ENCODE measurements at regions not wholly inside any gene's neighbourhood (a gene's known extent, or its start where the extent isn't known, plus 50 kb on each side); places are given as distances from the start of the nearest gene placed in this dataset.

GRCh38 chr19:30224689-30225606 lies 147.2 kb upstream of the ZNF536 start:
- Histone ChIP-seq H3K4me3 (IDR thresholded peaks at IDR 0.05; ENCODE audit: insufficient read depth, low read depth, low read length) (no peak overlapping the region), H4K20me1 (ENCODE audit: insufficient read depth) (no peaks in the 10 kb centered on the region), H3K4me2 (peak overlapping the region; percentile 34; the same call in 1 of the 2 replicates), H3K27ac (no peak overlapping the region), H3K79me2 (ENCODE audit: insufficient read depth, low read depth) (no peaks in the 10 kb centered on the region), H3K36me3 (ENCODE audit: insufficient read depth) (no peaks in the 10 kb centered on the region), H3K4me1 (ENCODE audit: low read depth, poor library complexity, severe bottlenecking) (no peaks in the 10 kb centered on the region), H3K27me3 (ENCODE audit: insufficient read depth, low read depth) (peaks cover 48% of the 10 kb centered on the region), H3K9ac (no peak overlapping the region), H2AFZ (ENCODE audit: low read depth) (peak overlapping the region; percentile 28; the same call in 1 of the 2 replicates)
- no peak for TF ChIP-seq CTCF (conservative IDR thresholded peaks at IDR 0.05; ENCODE audit: low read depth, low read length)

DNA sequence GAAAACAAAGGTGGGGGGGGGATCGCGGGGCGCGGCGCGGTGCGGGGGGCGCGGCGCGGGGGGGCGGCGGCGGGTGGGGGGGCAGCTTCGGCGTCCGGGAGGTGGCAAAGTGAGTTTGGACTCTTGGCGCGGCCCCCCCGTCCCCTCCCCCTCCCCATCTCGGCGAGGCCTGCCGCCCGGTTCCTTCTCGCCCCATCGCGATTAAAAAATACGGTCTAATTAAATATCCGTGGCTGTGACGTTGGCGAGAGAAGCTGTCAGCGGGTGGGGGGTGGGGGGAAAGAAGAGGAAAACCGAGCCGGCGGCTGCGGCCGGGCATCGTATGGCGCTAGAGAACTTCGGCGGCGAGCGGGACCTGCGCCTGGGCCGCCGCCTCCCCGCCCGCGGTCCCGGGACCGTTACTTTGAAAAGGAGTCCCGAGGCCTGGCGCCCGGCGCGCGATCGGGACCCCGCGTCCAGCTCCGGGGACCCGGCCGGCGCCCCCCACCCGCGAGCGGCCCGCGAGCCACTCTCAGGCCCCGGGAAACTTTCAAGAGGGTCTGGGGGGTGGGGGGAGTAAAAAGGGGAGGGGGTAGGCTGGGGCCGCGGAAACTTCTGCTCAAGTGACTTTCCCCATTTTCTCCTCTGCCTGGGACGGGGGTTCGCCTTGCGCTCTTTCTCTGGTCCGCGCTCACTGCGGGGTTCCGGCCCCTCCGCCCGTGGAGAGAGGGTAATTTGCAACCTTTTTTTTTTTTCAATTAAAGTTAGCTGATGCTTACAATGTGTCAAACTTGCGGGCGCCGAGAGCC lies 146.3 kb upstream of the ZNF536 start:
- H3K27me3 ChIP-seq (ENCODE audit: insufficient read depth, low read depth): peaks cover 50% of the 10 kb centered on the region
- H3K9ac ChIP-seq: no peak overlapping the region
- peak overlapping the region; percentile 89 for H2AFZ ChIP-seq (ENCODE audit: low read depth)
- H3K4me1 ChIP-seq (ENCODE audit: low read depth, poor library complexity, severe bottlenecking): no peaks in the 10 kb centered on the region
- H3K27ac ChIP-seq: no peak overlapping the region
- no peaks in the 10 kb centered on the region for H3K36me3 ChIP-seq (ENCODE audit: insufficient read depth)
- peak overlapping the region; percentile 97 for H3K4me2 ChIP-seq
- TF ChIP-seq CTCF (conservative IDR thresholded peaks at IDR 0.05; ENCODE audit: low read depth, low read length): no peak
- no peaks in the 10 kb centered on the region for H3K79me2 ChIP-seq (ENCODE audit: insufficient read depth, low read depth)
- H4K20me1 ChIP-seq (ENCODE audit: insufficient read depth): no peaks in the 10 kb centered on the region
- no peak overlapping the region for H3K4me3 ChIP-seq (IDR thresholded peaks at IDR 0.05; ENCODE audit: insufficient read depth, low read depth, low read length)

DNA sequence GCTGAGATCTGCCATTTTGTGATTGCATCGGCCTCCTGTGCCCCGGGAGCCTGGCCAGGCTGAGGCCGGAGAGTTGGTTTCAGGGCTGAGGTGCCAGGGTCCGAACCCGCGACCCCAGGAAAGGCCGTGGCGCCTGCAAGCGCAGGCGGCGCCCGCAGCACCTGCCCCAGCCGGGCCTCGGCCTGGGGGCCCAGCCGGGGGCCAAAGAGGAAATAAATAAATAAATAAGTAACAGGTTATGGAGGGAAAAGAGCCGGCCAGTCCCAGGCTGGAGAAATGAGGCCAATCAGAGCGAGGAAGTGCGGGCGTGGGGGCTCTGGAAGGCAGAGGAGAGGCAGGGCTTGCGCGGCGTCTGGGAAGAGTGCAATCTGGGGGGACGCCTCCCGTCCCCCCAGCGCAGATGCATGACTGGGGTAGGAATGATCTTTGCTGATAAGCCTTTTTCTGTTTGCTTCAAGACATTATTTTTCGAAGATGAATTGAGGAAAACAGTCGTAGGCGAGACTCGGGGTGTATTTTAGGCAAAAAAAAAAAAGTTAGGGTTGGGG lies 145.6 kb upstream of the ZNF536 start:
- no peaks in the 10 kb centered on the region for H3K36me3 ChIP-seq (ENCODE audit: insufficient read depth)
- no peaks in the 10 kb centered on the region for H4K20me1 ChIP-seq (ENCODE audit: insufficient read depth)
- peak overlapping the region; percentile 97 for H3K4me2 ChIP-seq
- no peaks in the 10 kb centered on the region for H3K79me2 ChIP-seq (ENCODE audit: insufficient read depth, low read depth)
- no peak overlapping the region for H3K4me3 ChIP-seq (IDR thresholded peaks at IDR 0.05; ENCODE audit: insufficient read depth, low read depth, low read length)
- TF ChIP-seq CTCF (conservative IDR thresholded peaks at IDR 0.05; ENCODE audit: low read depth, low read length): no peak
- peaks cover 50% of the 10 kb centered on the region for H3K27me3 ChIP-seq (ENCODE audit: insufficient read depth, low read depth)
- H3K27ac ChIP-seq: no peak overlapping the region
- no peak overlapping the region for H3K9ac ChIP-seq
- peak overlapping the region; percentile 89 for H2AFZ ChIP-seq (ENCODE audit: low read depth)
- H3K4me1 ChIP-seq (ENCODE audit: low read depth, poor library complexity, severe bottlenecking): no peaks in the 10 kb centered on the region

- Histone ChIP-seq H3K9ac (peak overlapping the region; percentile 29; the same call in 1 of the 2 replicates), H2AFZ (ENCODE audit: low read depth) (peak overlapping the region; percentile 89), H3K4me2 (peak overlapping the region; percentile 97), H3K27ac (no peak overlapping the region), H4K20me1 (ENCODE audit: insufficient read depth) (no peaks in the 10 kb centered on the region), H3K36me3 (ENCODE audit: insufficient read depth) (no peaks in the 10 kb centered on the region), H3K79me2 (ENCODE audit: insufficient read depth, low read depth) (no peaks in the 10 kb centered on the region), H3K4me1 (ENCODE audit: low read depth, poor library complexity, severe bottlenecking) (no peaks in the 10 kb centered on the region), H3K4me3 (IDR thresholded peaks at IDR 0.05; ENCODE audit: insufficient read depth, low read depth, low read length) (no peak overlapping the region), H3K27me3 (ENCODE audit: insufficient read depth, low read depth) (peaks cover 52% of the 10 kb centered on the region)
- no peak for TF ChIP-seq CTCF (conservative IDR thresholded peaks at IDR 0.05; ENCODE audit: low read depth, low read length)
These were observed 145.1 kb upstream of the ZNF536 start for GRCh38 chr19:30227012-30227621.
